Natural killer cell (primary cell): ENCODE measurements at regions not wholly inside any gene's neighbourhood (a gene's known extent, or its start where the extent isn't known, plus 50 kb on each side); places are given as distances from the start of the nearest gene placed in this dataset.

Experiments used
- ATAC-seq, 3 donors: fragments of 150-1000 bp in 2 of 3; fragments of 200-7000 bp in 1 of 3; cut with Tn5 transposase; 1 replicate in 1 of 3; 2 replicates in 2 of 3; pipeline ENCODE4 v1.10.0; 2021; ENCODE audit warnings: mild to moderate bottlenecking in 2 of 3, moderate library complexity in 2 of 3
- DNase-seq, 2 donors: peaks; one replicate each; pipeline versions ENCODE4 v3.0.0 to v3.0.0-alpha.2; 2013 to 2021; ENCODE audit warnings: mixed read lengths in 1 of 2
- H3K27ac ChIP-seq: one replicate; pipeline ENCODE4 v1.5.1; 2013; ENCODE audit warnings: mild to moderate bottlenecking, low read length
- H3K27me3 ChIP-seq: one replicate; pipeline ENCODE4 v1.6.1; 2013; ENCODE audit warnings: low read length; ENCODE audit not compliant: control insufficient read depth, insufficient read depth
- H3K36me3 ChIP-seq: one replicate; pipeline ENCODE4 v1.6.1; 2013; ENCODE audit warnings: low read length; ENCODE audit not compliant: control insufficient read depth, insufficient read depth
- H3K4me1 ChIP-seq: one replicate; pipeline ENCODE4 v1.6.1; 2013; ENCODE audit warnings: low read length; ENCODE audit not compliant: control insufficient read depth, insufficient read depth
- H3K4me3 ChIP-seq: one replicate; pipeline ENCODE4 v1.5.1; 2013; ENCODE audit warnings: low read length
- H3K9me3 ChIP-seq: one replicate; pipeline ENCODE4 v1.6.1; 2013; ENCODE audit warnings: low read length; ENCODE audit not compliant: control insufficient read depth, insufficient read depth
- H3K27ac Mint-ChIP-seq, 2 donors: one replicate each; pipeline ENCODE4 v1.8.0; 2022; ENCODE audit warnings: mild to moderate bottlenecking in 2 of 2, mixed read lengths in 2 of 2, moderate library complexity in 1 of 2
- H3K27me3 Mint-ChIP-seq, 2 donors: one replicate each; pipeline ENCODE4 v1.8.0; 2022; ENCODE audit warnings: low read depth in 2 of 2, mixed read lengths in 2 of 2
- H3K36me3 Mint-ChIP-seq: one replicate; pipeline ENCODE4 v1.8.0; 2022; ENCODE audit warnings: mixed read lengths
- H3K4me1 Mint-ChIP-seq, 2 donors: one replicate each; pipeline ENCODE4 v1.8.0; 2022; ENCODE audit warnings: mixed read lengths in 2 of 2
- H3K4me3 Mint-ChIP-seq: one replicate; pipeline ENCODE4 v1.8.0; 2022; ENCODE audit warnings: mild to moderate bottlenecking, moderate library complexity, mixed read lengths
- H3K9me3 Mint-ChIP-seq, 2 donors: one replicate each; pipeline ENCODE4 v1.8.0; 2022; ENCODE audit warnings: mixed read lengths in 2 of 2
- CTCF ChIP-seq: fragments of 200-600 bp; IDR thresholded peaks from one replicate; pipeline ENCODE4 v1.8.0; 2022; ENCODE audit warnings: antibody characterized with exemption
- WGBS: methylation state at CpG from one replicate; pipeline ENCODE4 v1.1.7; 2013; ENCODE audit warnings: missing lambda C conversion rate; ENCODE audit not compliant: insufficient coverage; 5-methylcytosine and 5-hydroxymethylcytosine counted together
- intact Hi-C: fragments of 100-400 bp; cut with micrococcal nuclease; formaldehyde crosslinking; loops from one replicate; pipeline ENCODE4 v1.14.2; 2022

DNA sequence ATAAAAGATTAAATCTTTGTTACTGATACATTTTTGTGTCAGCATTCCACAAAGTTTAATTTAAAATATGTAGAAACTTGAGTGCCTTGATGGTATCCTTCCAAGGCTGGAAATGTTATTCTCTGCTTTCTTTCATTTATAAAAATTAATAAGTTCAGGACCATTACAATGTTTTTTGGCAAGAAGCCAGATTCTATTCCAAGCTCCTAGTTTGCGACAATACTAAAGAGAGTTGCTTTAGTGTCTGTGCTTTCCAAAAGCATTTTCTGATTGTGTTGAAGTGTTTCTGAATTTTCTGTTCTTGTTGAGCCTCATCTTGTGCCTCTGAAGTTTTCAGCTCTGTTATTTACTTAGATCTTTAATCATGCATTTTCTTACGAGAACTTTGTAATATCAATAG is 516.2 kb downstream of the KCTD8 start:
- DNase-seq, result no peak
- H3K27me3 Mint-ChIP-seq, result no peaks in the 10 kb centered on the region
- H3K27me3 ChIP-seq, result no peaks in the 10 kb centered on the region

GRCh38 chr4:43943998-43944397 is 504.6 kb downstream of the KCTD8 start:
- Mint-ChIP-seq H3K27me3 (no peaks in the 10 kb centered on the region), H3K9me3 (peaks cover 6 to 10% of the 10 kb centered on the region in 2 donors), H3K4me1 (no peaks in the 10 kb centered on the region), H3K36me3 (no peaks in the 10 kb centered on the region), H3K4me3 (no peak overlapping the region), H3K27ac (no peak overlapping the region)
- ATAC-seq (no peak), DNase-seq (no peak)
- H3K4me3 ChIP-seq, result no peak overlapping the region
- no peak for TF ChIP-seq CTCF
- no peak overlapping the region for H3K27ac ChIP-seq
- H3K4me1 ChIP-seq, result no peaks in the 10 kb centered on the region
- no peaks in the 10 kb centered on the region for H3K27me3 ChIP-seq
- WGBS, result 75% methylated on average over 1 of the region's 1 CpG
- H3K9me3 ChIP-seq, result no peaks in the 10 kb centered on the region
- H3K36me3 ChIP-seq, result no peaks in the 10 kb centered on the region
- intact Hi-C loops, result no loop called here

More for the DNA sequence above, 516.2 kb downstream of the KCTD8 start:
- H3K27ac ChIP-seq, result no peak overlapping the region
- 90% methylated on average over 2 of the region's 2 CpGs for WGBS
- no peaks in the 10 kb centered on the region for H3K4me1 ChIP-seq
- Mint-ChIP-seq H3K4me1 (no peaks in the 10 kb centered on the region), H3K4me3 (no peak overlapping the region), H3K9me3 (peaks cover 12 to 13% of the 10 kb centered on the region in 2 donors), H3K36me3 (peaks cover 5% of the 10 kb centered on the region), H3K27ac (no peak overlapping the region)
- ATAC-seq, result no peak
- H3K4me3 ChIP-seq, result no peak overlapping the region
- H3K36me3 ChIP-seq, result no peaks in the 10 kb centered on the region
- no peak for TF ChIP-seq CTCF
- intact Hi-C loops, result no loop called here
- H3K9me3 ChIP-seq, result no peaks in the 10 kb centered on the region

DNA sequence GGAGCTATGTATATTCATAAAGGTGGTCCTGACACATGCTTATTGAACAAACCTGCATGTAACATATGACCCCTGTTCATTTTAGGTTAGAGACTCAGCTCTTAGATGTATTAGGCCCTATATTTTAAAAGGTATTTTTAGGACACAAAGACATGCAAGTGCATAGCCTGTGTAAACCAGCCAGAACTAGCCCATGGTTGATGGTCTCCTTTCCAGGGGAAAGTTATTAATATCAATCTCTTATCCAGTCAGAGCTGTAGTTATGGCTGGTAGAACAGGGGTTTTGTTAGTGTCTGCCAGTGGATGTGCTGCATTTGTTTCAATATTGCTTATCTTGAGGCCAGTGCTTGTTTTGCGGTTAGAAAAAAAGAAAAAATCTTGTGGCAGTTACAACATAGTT is 488.6 kb downstream of the KCTD8 start:
- TF ChIP-seq CTCF, result no peak
- intact Hi-C loops, result no loop called here
- H3K36me3 Mint-ChIP-seq, result no peaks in the 10 kb centered on the region
- no peaks in the 10 kb centered on the region for H3K27me3 Mint-ChIP-seq
- no peaks in the 10 kb centered on the region for H3K4me1 ChIP-seq
- H3K4me3 ChIP-seq, result no peak overlapping the region
- H3K4me3 Mint-ChIP-seq, result no peak overlapping the region
- H3K9me3 Mint-ChIP-seq, result peaks cover 13 to 14% of the 10 kb centered on the region in 2 donors
- H3K36me3 ChIP-seq, result no peaks in the 10 kb centered on the region
- 77% methylated on average over 1 of the region's 1 CpG for WGBS
- H3K27ac ChIP-seq, result no peak overlapping the region
- DNase-seq (no peak), ATAC-seq (no peak)
- H3K27ac Mint-ChIP-seq, result no peak overlapping the region
- H3K9me3 ChIP-seq, result no peaks in the 10 kb centered on the region
- H3K27me3 ChIP-seq, result no peaks in the 10 kb centered on the region
- no peaks in the 10 kb centered on the region for H3K4me1 Mint-ChIP-seq

DNA sequence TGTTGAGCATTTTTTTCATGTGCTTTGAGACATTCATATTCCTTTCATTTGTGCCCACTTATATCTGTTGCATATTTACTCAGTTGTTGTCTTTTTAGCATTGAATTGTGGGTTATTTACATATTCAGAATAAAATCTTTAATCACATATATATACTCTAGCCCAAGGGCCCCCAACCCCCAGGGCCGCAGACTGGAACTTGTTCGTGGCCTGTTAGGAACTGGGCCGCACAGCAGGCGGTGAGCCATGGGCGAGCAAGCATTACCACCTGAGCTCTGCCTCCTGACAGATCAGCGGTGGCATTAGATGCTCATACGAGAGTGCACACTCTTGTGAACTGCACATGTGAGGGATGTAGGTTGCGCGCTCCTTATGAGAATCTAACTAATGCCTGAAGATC is 480.6 kb downstream of the KCTD8 start:
- Histone ChIP-seq H3K27me3 (no peaks in the 10 kb centered on the region), H3K9me3 (peaks cover 10% of the 10 kb centered on the region), H3K36me3 (no peaks in the 10 kb centered on the region), H3K4me1 (no peaks in the 10 kb centered on the region), H3K4me3 (no peak overlapping the region), H3K27ac (no peak overlapping the region)
- intact Hi-C loops, result no loop called here
- Mint-ChIP-seq H3K27me3 (no peaks in the 10 kb centered on the region), H3K4me3 (no peak overlapping the region), H3K4me1 (no peaks in the 10 kb centered on the region), H3K27ac (no peak overlapping the region), H3K9me3 (peaks cover 8 to 15% of the 10 kb centered on the region in 2 donors), H3K36me3 (no peaks in the 10 kb centered on the region)
- WGBS, result 91% methylated on average over 9 of the region's 9 CpGs
- DNase-seq (no peak), ATAC-seq (no peak)
- no peak for TF ChIP-seq CTCF
